ENCODE measurements at regions not wholly inside any gene's neighbourhood (a gene's known extent, or its start where the extent isn't known, plus 50 kb on each side); places are given as distances from the start of the nearest gene placed in this dataset.
"Not testable (repeated sequence)": the region's sequence is repeated elsewhere in the genome, so short reads cannot be mapped to it uniquely, and the experiment has no call there.

DNA sequence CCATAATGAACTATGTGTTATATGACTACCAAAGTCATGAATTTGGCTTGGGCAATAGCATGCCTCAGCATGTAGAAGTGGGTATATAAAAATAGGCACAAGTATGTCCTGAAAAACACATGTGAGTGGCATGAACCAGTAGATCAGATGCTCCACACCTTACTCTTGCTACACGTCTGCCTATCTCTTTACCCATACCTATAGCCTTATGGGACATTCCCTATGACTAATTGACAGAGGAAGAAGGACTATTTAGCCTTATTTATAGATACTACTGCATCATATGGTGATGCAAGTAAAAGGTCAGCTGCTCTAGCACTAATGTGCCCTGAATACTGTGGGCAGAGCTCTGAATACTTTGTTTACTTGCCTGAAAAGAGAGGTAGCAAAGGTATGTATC, 81.0 kb upstream of the ZPLD1 start:
- Histone ChIP-seq H3K9me3 (ENCODE audit: control insufficient read depth, low read length) (no peaks in the 10 kb centered on the region), H3K27me3 (replicated peaks; ENCODE audit: control insufficient read depth, insufficient read depth, low read length, poor library complexity, severe bottlenecking) (no peaks in the 10 kb centered on the region), H3K27ac (ENCODE audit: insufficient read depth, low read length, poor library complexity, severe bottlenecking) (no peak overlapping the region), H3K4me1 (ENCODE audit: control insufficient read depth, insufficient read depth, low read length, poor library complexity, severe bottlenecking) (no peaks in the 10 kb centered on the region), H3K36me3 (ENCODE audit: control insufficient read depth, insufficient read depth, low read length) (no peaks in the 10 kb centered on the region), H3K4me3 (ENCODE audit: insufficient read depth, low read depth, low read length, poor library complexity, severe bottlenecking) (no peak overlapping the region)
- DNase-seq = no peak

DNA sequence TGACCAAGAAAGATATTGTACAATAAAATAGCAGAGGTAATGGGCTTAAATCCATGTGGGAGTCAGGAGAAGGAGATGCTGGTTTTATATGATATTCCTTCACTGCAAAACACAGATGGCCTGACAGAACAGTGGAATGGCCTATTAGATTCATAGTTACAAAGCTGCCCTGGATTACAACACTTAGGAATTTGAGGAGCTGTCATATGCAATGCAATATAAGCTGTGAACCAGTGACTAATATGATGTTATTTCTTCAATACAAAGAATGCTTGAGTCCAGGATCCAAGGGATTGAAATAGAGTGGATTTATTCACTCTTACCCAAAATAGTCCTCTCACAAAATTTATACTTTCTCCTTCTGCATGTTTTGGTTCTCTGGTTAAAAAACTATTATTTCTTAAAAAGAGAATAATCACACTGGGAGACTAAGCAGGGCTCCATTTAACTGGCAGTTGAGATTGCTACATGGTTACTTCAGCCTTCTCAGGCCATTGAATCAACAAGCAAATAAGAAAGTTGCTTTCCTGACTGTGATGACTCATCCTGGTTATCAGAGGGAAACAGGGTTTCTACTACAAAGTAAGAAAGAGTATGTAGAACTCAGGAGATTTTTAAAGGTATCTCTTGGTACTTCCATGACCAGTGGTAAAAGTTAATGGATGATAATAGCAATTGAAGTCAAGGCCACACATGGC, 79.8 kb upstream of the ZPLD1 start:
- DNase-seq = no peak
- H3K9me3 ChIP-seq (ENCODE audit: control insufficient read depth, low read length) = no peaks in the 10 kb centered on the region
- no peak overlapping the region for H3K4me3 ChIP-seq (ENCODE audit: insufficient read depth, low read depth, low read length, poor library complexity, severe bottlenecking)
- H3K27me3 ChIP-seq (replicated peaks; ENCODE audit: control insufficient read depth, insufficient read depth, low read length, poor library complexity, severe bottlenecking) = no peaks in the 10 kb centered on the region
- no peaks in the 10 kb centered on the region for H3K4me1 ChIP-seq (ENCODE audit: control insufficient read depth, insufficient read depth, low read length, poor library complexity, severe bottlenecking)
- H3K27ac ChIP-seq (ENCODE audit: insufficient read depth, low read length, poor library complexity, severe bottlenecking) = no peak overlapping the region
- H3K36me3 ChIP-seq (ENCODE audit: control insufficient read depth, insufficient read depth, low read length) = no peaks in the 10 kb centered on the region

DNA sequence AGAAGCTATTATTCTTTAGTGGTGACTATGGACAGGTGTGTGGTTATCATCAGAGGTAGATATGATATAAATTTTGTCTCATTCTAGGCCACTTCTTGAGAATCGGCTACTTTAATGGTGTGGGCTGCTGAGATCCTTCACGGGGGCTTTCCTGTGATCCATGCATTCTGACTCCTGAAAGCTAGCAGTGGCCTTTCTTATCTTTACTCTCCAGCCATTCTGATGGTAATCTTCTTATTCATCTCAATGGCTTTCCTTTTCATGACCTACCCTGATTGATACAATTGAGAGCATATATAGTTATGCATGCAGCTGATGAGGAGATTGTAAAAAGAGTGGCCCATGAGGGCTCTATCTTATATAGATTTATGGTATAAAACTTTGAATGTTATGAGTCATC, 78.3 kb upstream of the ZPLD1 start:
- Histone ChIP-seq H3K4me1 (ENCODE audit: control insufficient read depth, insufficient read depth, low read length, poor library complexity, severe bottlenecking) (no peaks in the 10 kb centered on the region), H3K27me3 (replicated peaks; ENCODE audit: control insufficient read depth, insufficient read depth, low read length, poor library complexity, severe bottlenecking) (no peaks in the 10 kb centered on the region), H3K27ac (ENCODE audit: insufficient read depth, low read length, poor library complexity, severe bottlenecking) (no peak overlapping the region), H3K9me3 (ENCODE audit: control insufficient read depth, low read length) (no peaks in the 10 kb centered on the region), H3K4me3 (ENCODE audit: insufficient read depth, low read depth, low read length, poor library complexity, severe bottlenecking) (no peak overlapping the region), H3K36me3 (ENCODE audit: control insufficient read depth, insufficient read depth, low read length) (no peaks in the 10 kb centered on the region)
- no peak for DNase-seq

DNA sequence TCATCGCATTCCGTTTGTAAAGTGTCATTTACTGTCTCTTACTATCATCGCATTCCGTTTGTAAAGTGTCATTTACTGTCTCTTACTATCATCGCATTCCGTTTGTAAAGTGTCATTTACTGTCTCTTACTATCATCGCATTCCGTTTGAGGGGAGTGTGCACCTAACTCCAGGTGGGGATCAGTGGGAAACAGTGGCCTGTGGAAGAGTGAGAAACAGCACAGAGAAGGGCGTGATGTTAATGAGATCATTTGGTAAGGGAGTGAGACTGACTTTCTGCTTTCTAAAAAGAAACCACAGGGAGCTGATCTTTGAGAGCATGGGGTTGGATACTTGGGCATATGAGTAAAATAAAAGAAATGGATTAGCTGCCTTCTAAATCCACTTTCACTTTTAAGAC, 77.5 kb upstream of the ZPLD1 start:
- not testable (repeated sequence) for H3K9me3 ChIP-seq (ENCODE audit: control insufficient read depth, low read length); H3K4me3 ChIP-seq (ENCODE audit: insufficient read depth, low read depth, low read length, poor library complexity, severe bottlenecking); H3K27ac ChIP-seq (ENCODE audit: insufficient read depth, low read length, poor library complexity, severe bottlenecking); H3K27me3 ChIP-seq (replicated peaks; ENCODE audit: control insufficient read depth, insufficient read depth, low read length, poor library complexity, severe bottlenecking); H3K4me1 ChIP-seq (ENCODE audit: control insufficient read depth, insufficient read depth, low read length, poor library complexity, severe bottlenecking); DNase-seq; H3K36me3 ChIP-seq (ENCODE audit: control insufficient read depth, insufficient read depth, low read length)

DNA sequence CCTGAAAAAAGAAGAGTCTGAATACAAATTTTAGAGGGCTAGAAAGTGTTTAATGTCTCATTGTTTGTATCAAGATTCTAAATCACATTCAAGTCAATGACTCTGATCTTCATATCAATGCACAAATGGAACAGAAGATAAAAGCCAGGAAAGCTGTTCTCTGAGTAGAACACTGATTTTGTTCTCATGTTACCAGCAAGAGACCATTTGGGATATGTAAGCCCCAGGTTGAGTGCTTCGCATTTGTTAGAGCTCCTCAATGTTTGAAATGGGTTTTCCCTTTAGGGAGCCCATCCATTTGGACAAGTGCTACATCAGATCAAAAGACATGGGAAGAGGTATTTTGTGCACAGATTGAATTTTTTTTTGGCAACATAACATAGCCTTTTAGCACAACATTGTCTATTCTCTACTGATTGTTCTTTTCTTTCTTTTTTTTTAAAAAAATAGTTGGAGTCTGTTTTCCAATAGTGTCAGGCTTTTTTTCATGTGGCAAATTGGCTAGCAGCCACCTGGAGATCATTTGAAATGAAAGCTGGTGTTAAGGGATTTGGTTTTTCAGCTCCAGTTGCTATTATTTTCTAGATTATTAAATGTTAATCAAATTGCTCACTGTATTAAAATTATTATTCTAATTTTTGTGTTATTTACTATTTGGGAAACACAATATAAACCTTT, 74.5 kb upstream of the ZPLD1 start:
- Histone ChIP-seq H3K36me3 (ENCODE audit: control insufficient read depth, insufficient read depth, low read length) (no peaks in the 10 kb centered on the region), H3K4me1 (ENCODE audit: control insufficient read depth, insufficient read depth, low read length, poor library complexity, severe bottlenecking) (no peaks in the 10 kb centered on the region), H3K27me3 (replicated peaks; ENCODE audit: control insufficient read depth, insufficient read depth, low read length, poor library complexity, severe bottlenecking) (no peaks in the 10 kb centered on the region), H3K9me3 (ENCODE audit: control insufficient read depth, low read length) (no peaks in the 10 kb centered on the region), H3K27ac (ENCODE audit: insufficient read depth, low read length, poor library complexity, severe bottlenecking) (no peak overlapping the region), H3K4me3 (ENCODE audit: insufficient read depth, low read depth, low read length, poor library complexity, severe bottlenecking) (no peak overlapping the region)
- DNase-seq = no peak

DNA sequence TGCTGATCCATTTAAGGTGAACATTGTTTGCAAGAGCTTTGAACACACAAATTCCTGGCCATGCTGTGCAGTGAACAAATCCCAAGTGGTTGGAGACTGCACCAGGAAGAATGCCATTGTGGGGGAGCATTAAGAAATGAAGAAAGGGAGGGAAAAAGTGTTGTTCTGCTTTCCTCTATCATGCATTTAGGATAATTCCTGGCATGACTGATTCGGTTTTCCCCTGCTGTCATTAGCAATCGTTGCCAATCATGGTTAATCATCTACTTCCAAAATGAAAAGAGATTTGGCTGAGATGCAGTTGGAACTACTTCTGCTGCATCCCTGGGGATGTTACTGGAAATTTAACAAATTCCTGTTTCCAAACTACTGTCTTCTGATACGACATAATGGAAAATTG, 73.7 kb upstream of the ZPLD1 start:
- Histone ChIP-seq H3K4me1 (ENCODE audit: control insufficient read depth, insufficient read depth, low read length, poor library complexity, severe bottlenecking) (no peaks in the 10 kb centered on the region), H3K36me3 (ENCODE audit: control insufficient read depth, insufficient read depth, low read length) (no peaks in the 10 kb centered on the region), H3K9me3 (ENCODE audit: control insufficient read depth, low read length) (no peaks in the 10 kb centered on the region), H3K4me3 (ENCODE audit: insufficient read depth, low read depth, low read length, poor library complexity, severe bottlenecking) (no peak overlapping the region), H3K27me3 (replicated peaks; ENCODE audit: control insufficient read depth, insufficient read depth, low read length, poor library complexity, severe bottlenecking) (no peaks in the 10 kb centered on the region), H3K27ac (ENCODE audit: insufficient read depth, low read length, poor library complexity, severe bottlenecking) (no peak overlapping the region)
- DNase-seq = no peak

DNA sequence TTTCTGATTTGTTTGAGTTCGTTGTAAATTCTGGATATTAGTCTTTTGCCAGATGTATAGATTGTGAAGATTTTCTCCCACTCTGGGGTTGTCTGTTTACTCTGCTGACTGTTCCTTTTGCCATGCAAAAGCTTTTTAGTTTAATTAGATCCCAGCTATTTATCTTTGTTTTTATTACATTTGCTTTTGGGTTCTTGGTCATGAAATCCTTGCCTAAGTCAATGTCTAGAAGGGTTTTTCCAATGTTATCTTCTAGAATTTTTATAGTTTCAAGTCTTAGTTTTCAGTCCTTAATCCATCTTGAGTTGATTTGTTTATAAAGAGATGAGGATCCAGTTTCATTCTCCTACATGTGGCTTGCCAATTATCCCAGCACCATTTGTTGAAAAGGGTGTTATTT, 68.7 kb upstream of the ZPLD1 start:
- H3K9me3 ChIP-seq (ENCODE audit: control insufficient read depth, low read length); H3K36me3 ChIP-seq (ENCODE audit: control insufficient read depth, insufficient read depth, low read length); H3K27me3 ChIP-seq (replicated peaks; ENCODE audit: control insufficient read depth, insufficient read depth, low read length, poor library complexity, severe bottlenecking); DNase-seq; H3K27ac ChIP-seq (ENCODE audit: insufficient read depth, low read length, poor library complexity, severe bottlenecking); H3K4me3 ChIP-seq (ENCODE audit: insufficient read depth, low read depth, low read length, poor library complexity, severe bottlenecking); H3K4me1 ChIP-seq (ENCODE audit: control insufficient read depth, insufficient read depth, low read length, poor library complexity, severe bottlenecking): not testable (repeated sequence)

DNA sequence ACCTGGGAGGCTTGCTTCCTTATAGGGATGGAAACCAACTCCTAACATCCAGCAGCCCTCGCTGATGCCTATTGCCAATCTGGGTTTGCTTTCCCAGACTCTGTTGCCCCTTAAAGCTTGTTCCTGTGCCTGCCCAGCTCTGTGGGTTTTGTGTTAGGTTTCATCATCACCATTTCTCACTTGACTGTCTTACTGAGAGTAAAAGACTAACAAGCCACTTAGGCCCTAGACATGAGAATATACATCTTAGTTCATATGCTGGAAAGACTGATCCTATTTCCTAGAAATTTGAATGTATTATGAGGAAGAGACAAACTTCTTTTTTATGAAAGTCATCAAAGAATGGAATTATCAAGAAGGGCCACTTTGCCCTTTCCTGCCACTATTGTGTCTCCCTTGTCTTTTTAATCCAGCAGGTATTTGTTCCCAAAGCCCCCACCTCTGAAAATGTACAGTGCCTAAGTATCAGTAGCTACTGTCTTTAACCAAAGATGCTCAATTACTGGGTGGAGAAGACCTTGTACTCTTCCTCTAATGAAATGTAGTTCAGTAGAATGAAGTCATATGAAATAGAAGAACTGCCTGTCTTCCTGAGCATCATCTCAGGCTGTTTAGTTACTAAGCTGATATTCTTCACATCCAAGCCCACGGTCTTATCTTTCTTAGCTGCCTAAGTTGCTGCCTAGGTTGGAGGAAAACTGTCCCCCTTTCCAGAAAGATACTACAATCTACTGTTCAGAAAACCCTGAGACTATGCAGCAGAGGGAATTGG, 59.8 kb upstream of the ZPLD1 start:
- H3K27ac ChIP-seq (ENCODE audit: insufficient read depth, low read length, poor library complexity, severe bottlenecking) = no peak overlapping the region
- no peak overlapping the region for H3K4me3 ChIP-seq (ENCODE audit: insufficient read depth, low read depth, low read length, poor library complexity, severe bottlenecking)
- H3K36me3 ChIP-seq (ENCODE audit: control insufficient read depth, insufficient read depth, low read length) = no peaks in the 10 kb centered on the region
- H3K4me1 ChIP-seq (ENCODE audit: control insufficient read depth, insufficient read depth, low read length, poor library complexity, severe bottlenecking) = no peaks in the 10 kb centered on the region
- DNase-seq = no peak
- no peaks in the 10 kb centered on the region for H3K27me3 ChIP-seq (replicated peaks; ENCODE audit: control insufficient read depth, insufficient read depth, low read length, poor library complexity, severe bottlenecking)
- H3K9me3 ChIP-seq (ENCODE audit: control insufficient read depth, low read length) = no peaks in the 10 kb centered on the region

DNA sequence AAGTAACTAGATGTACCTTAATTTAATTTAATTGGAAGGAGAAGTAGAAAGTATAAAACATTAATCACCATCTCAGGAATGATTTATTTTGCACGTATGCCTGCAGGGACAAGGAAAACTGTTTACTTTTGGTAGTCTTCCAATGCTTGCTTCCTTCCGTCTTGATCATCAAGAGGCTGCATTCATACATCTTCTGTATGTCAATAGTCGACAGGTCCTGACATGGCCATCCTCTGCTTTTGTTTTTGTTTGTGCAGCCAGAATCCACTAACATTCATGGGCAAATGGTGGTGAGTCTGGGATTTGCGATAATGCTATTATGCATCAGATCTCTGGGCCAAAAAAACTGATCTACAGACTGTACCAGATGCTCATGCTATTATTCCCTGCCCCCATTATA, 56.6 kb upstream of the ZPLD1 start:
- H3K4me3 ChIP-seq (ENCODE audit: insufficient read depth, low read depth, low read length, poor library complexity, severe bottlenecking) = no peak overlapping the region
- H3K36me3 ChIP-seq (ENCODE audit: control insufficient read depth, insufficient read depth, low read length) = no peaks in the 10 kb centered on the region
- no peak for DNase-seq
- no peaks in the 10 kb centered on the region for H3K9me3 ChIP-seq (ENCODE audit: control insufficient read depth, low read length)
- H3K27me3 ChIP-seq (replicated peaks; ENCODE audit: control insufficient read depth, insufficient read depth, low read length, poor library complexity, severe bottlenecking) = no peaks in the 10 kb centered on the region
- H3K27ac ChIP-seq (ENCODE audit: insufficient read depth, low read length, poor library complexity, severe bottlenecking) = no peak overlapping the region
- no peaks in the 10 kb centered on the region for H3K4me1 ChIP-seq (ENCODE audit: control insufficient read depth, insufficient read depth, low read length, poor library complexity, severe bottlenecking)

DNA sequence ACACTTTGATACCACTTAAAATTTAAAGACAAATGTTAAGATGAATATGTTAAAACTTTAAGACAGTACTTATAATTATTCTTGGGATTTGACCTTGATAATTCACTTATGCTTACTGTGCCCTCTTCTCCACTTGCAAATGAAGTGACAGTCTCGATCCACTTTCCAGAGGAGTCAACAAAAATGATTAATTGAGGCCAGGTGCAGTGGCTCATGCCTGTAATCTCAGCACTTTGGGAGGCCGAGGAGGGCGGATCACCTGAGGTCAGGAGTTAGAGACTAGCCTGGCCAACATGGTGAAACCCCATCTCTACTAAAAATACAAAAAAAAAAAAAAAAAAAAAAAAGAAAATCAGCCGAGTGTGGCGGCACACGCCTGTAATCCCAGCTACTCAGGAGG, 52.6 kb upstream of the ZPLD1 start:
- DNase-seq; H3K4me3 ChIP-seq (ENCODE audit: insufficient read depth, low read depth, low read length, poor library complexity, severe bottlenecking); H3K36me3 ChIP-seq (ENCODE audit: control insufficient read depth, insufficient read depth, low read length); H3K4me1 ChIP-seq (ENCODE audit: control insufficient read depth, insufficient read depth, low read length, poor library complexity, severe bottlenecking); H3K9me3 ChIP-seq (ENCODE audit: control insufficient read depth, low read length); H3K27me3 ChIP-seq (replicated peaks; ENCODE audit: control insufficient read depth, insufficient read depth, low read length, poor library complexity, severe bottlenecking); H3K27ac ChIP-seq (ENCODE audit: insufficient read depth, low read length, poor library complexity, severe bottlenecking): not testable (repeated sequence)

Measured in effector memory CD4-positive, alpha-beta T cell (primary cell).